Body of pancreas (tissue), 4 donors: ENCODE measurements at regions not wholly inside any gene's neighbourhood (a gene's known extent, or its start where the extent isn't known, plus 50 kb on each side); places are given as distances from the start of the nearest gene placed in this dataset.

Experiments
- ATAC-seq: fragments of 150-250 bp; one replicate; pipeline ENCODE4 v1.9.1; 2016
- DNase-seq, 4 donors: peaks; one replicate each; pipeline ENCODE4 v3.0.0-alpha.2; 2019
- H3K27ac ChIP-seq, 4 donors: fragments of 200-600 bp; sonication (generic); 1 replicate in 3 of 4; 2 replicates in 1 of 4; pipeline versions ENCODE4 v1.5.1 to v1.6.1; 2016 to 2019; ENCODE audit warnings: mild to moderate bottlenecking in 1 of 4, mixed read lengths in 1 of 4, moderate library complexity in 1 of 4
- H3K27me3 ChIP-seq, 2 donors: fragments of 200-600 bp; sonication (generic); one replicate each; pipeline ENCODE4 v1.6.0; 2016; ENCODE audit warnings: mild to moderate bottlenecking in 1 of 2
- H3K36me3 ChIP-seq, 2 donors: fragments of 200-600 bp; sonication (generic); replicated peaks in 1 of 2; 2 replicates each; pipeline ENCODE4 v1.5.1; 2016; ENCODE audit warnings: low read depth in 2 of 2; ENCODE audit not compliant: insufficient read depth in 1 of 2
- H3K4me1 ChIP-seq: fragments of 200-600 bp; sonication (generic); one replicate; pipeline ENCODE4 v1.6.0; 2016
- H3K4me3 ChIP-seq, 2 donors: fragments of 200-600 bp; sonication (generic); 1 replicate in 1 of 2; 2 replicates in 1 of 2; pipeline ENCODE4 v1.5.1; 2016 to 2019
- H3K9me3 ChIP-seq, 3 donors: fragments of 200-600 bp; sonication (generic); 1 replicate in 2 of 3; 2 replicates in 1 of 3; pipeline ENCODE4 v1.5.1; 2016
- CTCF ChIP-seq, 7 experiments: fragments of 450-650 bp in 4 of 7; fragments of 200-600 bp in 3 of 7; sonication (generic) in 3 of 7; IDR thresholded peaks; one replicate each; pipeline ENCODE4 v1.5.1; 2016 to 2019; ENCODE audit warnings: antibody characterized with exemption in 7 of 7
- POLR2A ChIP-seq, 3 donors: fragments of 450-650 bp; IDR thresholded peaks; one replicate each; pipeline ENCODE4 v1.6.1; 2016; ENCODE audit warnings: antibody characterized with exemption in 3 of 3, mild to moderate bottlenecking in 2 of 3
- WGBS, 2 donors: methylation state at CpG; one replicate each; pipeline ENCODE4 v1.1.5; 2017; 5-methylcytosine and 5-hydroxymethylcytosine counted together
- intact Hi-C: fragments of 100-400 bp; cut with DNase I; formaldehyde crosslinking; loops from one replicate; pipeline ENCODE4 v1.15.1; 2023

- Histone ChIP-seq H3K27ac (no peak overlapping the region), H3K4me1 (no peaks in the 10 kb centered on the region), H3K9me3 (no peaks in the 10 kb centered on the region), H3K27me3 (peaks cover 0 to 6% of the 10 kb centered on the region in 2 donors), H3K36me3 (no peaks in the 10 kb centered on the region), H3K4me3 (no peak overlapping the region)
- TF ChIP-seq CTCF (IDR thresholded peaks at IDR 0.05) = no peak
- no peak for TF ChIP-seq POLR2A (IDR thresholded peaks at IDR 0.05)
- ATAC-seq (no peak), DNase-seq (peak in 1 of 4 donors; percentile 21)
- WGBS, 2 donors = 71 to 82% methylated on average over 5 of the region's 5 CpGs
- intact Hi-C loops = no loop called here
Measured at GRCh38 chr10:129023082-129023481, 444.0 kb upstream of the MGMT start.

DNA sequence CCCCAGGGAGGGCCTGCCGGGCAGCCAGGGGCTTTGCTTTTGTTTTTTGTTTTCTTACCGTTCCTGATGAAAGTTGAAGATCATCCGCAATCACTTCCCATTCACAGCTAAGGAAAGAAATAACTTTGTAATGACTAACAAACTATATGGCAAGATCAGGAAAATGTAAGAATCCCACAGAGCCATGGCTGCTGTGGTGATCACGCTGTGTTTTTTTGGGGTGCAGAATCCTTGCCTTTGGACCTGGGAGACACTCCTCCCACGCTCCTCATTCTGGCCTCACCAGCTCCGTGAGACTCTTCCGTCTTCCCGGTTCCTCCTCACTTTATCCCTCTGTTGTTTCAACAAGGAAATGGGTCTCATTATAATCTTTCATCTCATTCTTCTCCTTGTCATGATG, 443.0 kb upstream of the MGMT start:
- Histone ChIP-seq H3K4me1 (no peaks in the 10 kb centered on the region), H3K9me3 (no peaks in the 10 kb centered on the region), H3K27me3 (peaks cover 0 to 10% of the 10 kb centered on the region in 2 donors), H3K4me3 (no peak overlapping the region), H3K27ac (no peak overlapping the region), H3K36me3 (no peaks in the 10 kb centered on the region)
- DNase-seq = no peak
- WGBS, 2 donors = 78 to 81% methylated on average over 8 of the region's 8 CpGs
- intact Hi-C loops = no loop called here
- ATAC-seq = no peak
- no peak for TF ChIP-seq POLR2A (IDR thresholded peaks at IDR 0.05)
- no peak for TF ChIP-seq CTCF (IDR thresholded peaks at IDR 0.05)

DNA sequence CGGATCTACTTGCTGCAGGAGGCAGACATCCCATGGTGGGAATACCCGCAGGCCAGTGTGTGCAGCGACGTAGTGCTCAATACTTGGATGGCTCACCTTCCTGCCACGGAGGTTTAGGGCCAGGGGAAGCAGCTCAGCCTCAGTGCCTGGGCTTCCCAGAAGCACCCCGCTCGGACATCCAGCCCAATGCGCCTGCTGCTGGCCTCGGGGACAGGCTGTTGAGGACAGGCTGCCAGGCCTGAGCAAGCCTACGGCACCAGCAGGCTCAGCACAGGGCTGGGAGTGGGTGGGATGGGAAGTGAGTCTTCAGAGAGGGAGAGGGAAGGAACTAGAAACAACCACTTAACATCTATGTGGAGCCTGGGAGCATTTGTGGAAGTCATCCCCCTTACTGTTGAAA, 441.3 kb upstream of the MGMT start:
- H3K27me3 ChIP-seq = peaks cover 0 to 11% of the 10 kb centered on the region in 2 donors

DNA sequence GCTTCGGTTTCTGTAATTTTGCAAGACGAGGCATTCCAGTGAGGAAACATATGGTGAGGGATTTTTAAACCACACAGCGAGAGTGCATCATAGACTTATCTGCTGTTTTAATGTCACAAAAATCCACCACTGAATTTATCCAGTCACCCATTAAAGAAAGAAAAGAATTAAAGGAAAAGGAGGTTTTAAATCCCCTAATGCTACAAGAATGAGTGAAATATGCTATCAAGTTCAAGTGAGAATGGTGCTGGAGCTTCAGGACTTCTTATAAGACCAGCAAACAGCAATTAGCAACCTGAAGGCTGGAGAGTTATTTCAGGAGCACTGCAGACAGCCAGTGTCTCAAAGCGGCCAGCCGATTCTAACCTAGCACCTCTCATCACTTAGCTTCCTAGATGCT, 439.1 kb upstream of the MGMT start:
- H3K36me3 ChIP-seq = no peaks in the 10 kb centered on the region
- H3K4me1 ChIP-seq = no peaks in the 10 kb centered on the region
- H3K27ac ChIP-seq = no peak overlapping the region
- H3K27me3 ChIP-seq = peaks cover 0 to 11% of the 10 kb centered on the region in 2 donors
- ATAC-seq (no peak), DNase-seq (no peak)
- no peak overlapping the region for H3K4me3 ChIP-seq
- WGBS, 2 donors = 43 to 45% methylated on average over 5 of the region's 5 CpGs
- TF ChIP-seq POLR2A (IDR thresholded peaks at IDR 0.05) = no peak
- TF ChIP-seq CTCF (IDR thresholded peaks at IDR 0.05) = no peak
- no peaks in the 10 kb centered on the region for H3K9me3 ChIP-seq
- intact Hi-C loops = no loop called here

More for the DNA sequence above, 441.3 kb upstream of the MGMT start:
- TF ChIP-seq CTCF (IDR thresholded peaks at IDR 0.05) (no peak), POLR2A (IDR thresholded peaks at IDR 0.05) (no peak)
- Histone ChIP-seq H3K4me1 (no peaks in the 10 kb centered on the region), H3K36me3 (no peaks in the 10 kb centered on the region), H3K4me3 (no peak overlapping the region), H3K9me3 (no peaks in the 10 kb centered on the region), H3K27ac (no peak overlapping the region)
- DNase-seq = no peak
- intact Hi-C loops = no loop called here
- 34 to 72% methylated on average over 2 to 10 of the region's 10 CpGs for WGBS, 2 donors
- no peak for ATAC-seq

- Histone ChIP-seq H3K9me3 (no peaks in the 10 kb centered on the region), H3K4me1 (no peaks in the 10 kb centered on the region), H3K27ac (no peak overlapping the region), H3K36me3 (no peaks in the 10 kb centered on the region), H3K4me3 (no peak overlapping the region), H3K27me3 (peaks cover 0 to 11% of the 10 kb centered on the region in 2 donors)
- DNase-seq (no peak), ATAC-seq (no peak)
- TF ChIP-seq CTCF (IDR thresholded peaks at IDR 0.05) (no peak), POLR2A (IDR thresholded peaks at IDR 0.05) (no peak)
- intact Hi-C loops = no loop called here
- 64 to 68% methylated on average over 7 of the region's 7 CpGs for WGBS, 2 donors
Measured at GRCh38 chr10:129028451-129028850, 438.6 kb upstream of the MGMT start.
